GM21515 (cell line): ENCODE measurements at regions not wholly inside any gene's neighbourhood (a gene's known extent, or its start where the extent isn't known, plus 50 kb on each side); places are given as distances from the start of the nearest gene placed in this dataset.

Experiments used
- ATAC-seq: cut with Tn5 transposase; IDR thresholded peaks from one replicate; pipeline ENCODE4 v1.9.1; 2021; ENCODE audit not compliant: unreplicated experiment

DNA sequence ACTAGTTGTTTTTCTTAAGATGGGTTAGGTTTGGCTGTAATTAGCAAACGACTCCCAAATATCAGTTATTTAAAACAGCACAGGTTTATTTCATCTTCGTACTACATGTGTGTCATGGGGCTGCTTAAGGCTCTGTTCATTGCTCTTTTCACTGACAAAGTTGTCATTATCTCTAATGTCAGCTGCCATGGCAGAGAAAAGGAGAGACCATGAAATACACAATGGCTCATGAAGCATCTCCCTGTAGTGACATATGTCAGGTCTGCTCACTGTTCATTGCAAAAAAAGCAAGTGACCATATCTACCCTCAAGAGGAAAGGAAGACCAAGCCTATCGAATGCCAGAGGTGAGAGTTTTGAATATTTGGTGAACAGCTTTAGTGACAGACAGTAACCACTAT lies 52.2 kb upstream of the PCDH7 start:
- ATAC-seq = no peak

DNA sequence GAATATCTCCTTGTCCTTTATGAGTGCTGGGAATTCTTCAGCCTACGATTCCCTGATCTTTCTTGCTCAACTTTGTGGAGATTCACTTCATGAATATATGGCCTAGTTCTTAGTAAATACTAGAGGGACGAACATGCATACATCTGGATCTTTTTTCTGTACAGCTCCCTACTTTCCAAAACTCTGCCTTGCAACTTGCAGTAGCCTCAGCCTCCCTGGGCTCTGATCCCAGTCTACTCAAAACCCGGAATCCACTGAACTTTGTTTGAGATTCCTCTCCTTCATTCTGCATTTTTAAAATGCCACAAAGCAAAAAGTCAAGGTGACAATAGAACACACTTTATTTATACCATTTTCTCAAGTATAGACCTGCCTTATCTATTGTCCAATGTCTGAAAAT lies 50.0 kb upstream of the PCDH7 start:
- no peak for ATAC-seq
